ENCODE measurements at regions not wholly inside any gene's neighbourhood (a gene's known extent, or its start where the extent isn't known, plus 50 kb on each side); places are given as distances from the start of the nearest gene placed in this dataset.

GRCh38 chr12:107288414-107289127 is 195.2 kb upstream of the CRY1 start:
- CTCF ChIA-PET, result no interaction called here
- no peak for DNase-seq (ENCODE audit: extremely low spot score)
- POLR2A ChIA-PET, result no interaction called here
- TF ChIP-seq ELF4 (IDR thresholded peaks at IDR 0.05), result no peak
- TF ChIP-seq FOXM1 (IDR thresholded peaks at IDR 0.05; ENCODE audit: borderline replicate concordance), result no peak
- no peak for TF ChIP-seq FOXA1 (IDR thresholded peaks at IDR 0.05)
- TF ChIP-seq LEF1 (IDR thresholded peaks at IDR 0.05; ENCODE audit: borderline replicate concordance), result no peak
- no peak for TF ChIP-seq FOXK2 (IDR thresholded peaks at IDR 0.05)
- TF ChIP-seq PKNOX1 (IDR thresholded peaks at IDR 0.05), result no peak
- TF ChIP-seq L3MBTL2 (conservative IDR thresholded peaks at IDR 0.05), result no peak

GRCh38 chr12:107291018-107291417 is 197.7 kb upstream of the CRY1 start:
- ChIA-PET CTCF (no interaction called here), POLR2A (no interaction called here)
- no peak for TF ChIP-seq ELF4 (IDR thresholded peaks at IDR 0.05)
- TF ChIP-seq TARDBP (IDR thresholded peaks at IDR 0.05), result no peak
- TF ChIP-seq PKNOX1 (IDR thresholded peaks at IDR 0.05), result no peak
- TF ChIP-seq BHLHE40 (IDR thresholded peaks at IDR 0.05; ENCODE audit: borderline replicate concordance), result no peak
- no peak for TF ChIP-seq HDGF (IDR thresholded peaks at IDR 0.05; ENCODE audit: borderline replicate concordance)
- TF ChIP-seq SP1 (IDR thresholded peaks at IDR 0.05), result no peak
- TF ChIP-seq NFRKB (IDR thresholded peaks at IDR 0.05), result no peak
- no peak for TF ChIP-seq LEF1 (IDR thresholded peaks at IDR 0.05; ENCODE audit: borderline replicate concordance)
- no peak for TF ChIP-seq FOXA1 (IDR thresholded peaks at IDR 0.05)
- TF ChIP-seq ZNF384 (IDR thresholded peaks at IDR 0.05), result no peak
- TF ChIP-seq ARNT (IDR thresholded peaks at IDR 0.05), result no peak
- no peak for TF ChIP-seq FOXM1 (IDR thresholded peaks at IDR 0.05; ENCODE audit: borderline replicate concordance)
- no peak for TF ChIP-seq FOXK2 (IDR thresholded peaks at IDR 0.05)
- no peak for TF ChIP-seq CTBP1 (IDR thresholded peaks at IDR 0.05; ENCODE audit: borderline replicate concordance)
- TF ChIP-seq SUZ12 (IDR thresholded peaks at IDR 0.05), result no peak
- DNase-seq (ENCODE audit: extremely low spot score), result no peak

- POLR2A ChIA-PET, result no interaction called here
- no peak for DNase-seq (ENCODE audit: extremely low spot score)
- CTCF ChIA-PET, result no interaction called here
- TF ChIP-seq FOXM1 (IDR thresholded peaks at IDR 0.05; ENCODE audit: borderline replicate concordance), result no peak
- no peak for TF ChIP-seq SUZ12 (IDR thresholded peaks at IDR 0.05)
- no peak for TF ChIP-seq ZNF384 (IDR thresholded peaks at IDR 0.05)
- TF ChIP-seq NFRKB (IDR thresholded peaks at IDR 0.05), result no peak
- no peak for TF ChIP-seq ELF4 (IDR thresholded peaks at IDR 0.05)
- no peak for TF ChIP-seq PKNOX1 (IDR thresholded peaks at IDR 0.05)
- no peak for TF ChIP-seq LEF1 (IDR thresholded peaks at IDR 0.05; ENCODE audit: borderline replicate concordance)
- no peak for TF ChIP-seq SP1 (IDR thresholded peaks at IDR 0.05)
- TF ChIP-seq FOXK2 (IDR thresholded peaks at IDR 0.05), result no peak
- no peak for TF ChIP-seq ARNT (IDR thresholded peaks at IDR 0.05)
- no peak for TF ChIP-seq L3MBTL2 (conservative IDR thresholded peaks at IDR 0.05)
- no peak for TF ChIP-seq TARDBP (IDR thresholded peaks at IDR 0.05)
- TF ChIP-seq HDGF (IDR thresholded peaks at IDR 0.05; ENCODE audit: borderline replicate concordance), result no peak
- no peak for TF ChIP-seq CTBP1 (IDR thresholded peaks at IDR 0.05; ENCODE audit: borderline replicate concordance)
- TF ChIP-seq FOXA1 (IDR thresholded peaks at IDR 0.05), result no peak
Measured at GRCh38 chr12:107296681-107297089, 203.3 kb upstream of the CRY1 start.

- CTCF ChIA-PET, result no interaction called here
- POLR2A ChIA-PET, result no interaction called here
- no peak for DNase-seq (ENCODE audit: extremely low spot score)
- no peak for TF ChIP-seq BHLHE40 (IDR thresholded peaks at IDR 0.05; ENCODE audit: borderline replicate concordance)
- TF ChIP-seq ARNT (IDR thresholded peaks at IDR 0.05), result no peak
- no peak for TF ChIP-seq L3MBTL2 (conservative IDR thresholded peaks at IDR 0.05)
- no peak for TF ChIP-seq FOXA1 (IDR thresholded peaks at IDR 0.05)
- TF ChIP-seq CTBP1 (IDR thresholded peaks at IDR 0.05; ENCODE audit: borderline replicate concordance), result no peak
- TF ChIP-seq NFRKB (IDR thresholded peaks at IDR 0.05), result no peak
- TF ChIP-seq ELF4 (IDR thresholded peaks at IDR 0.05), result no peak
- TF ChIP-seq FOXK2 (IDR thresholded peaks at IDR 0.05), result no peak
- TF ChIP-seq ZNF384 (IDR thresholded peaks at IDR 0.05), result no peak
Measured at GRCh38 chr12:107302649-107303341, 209.4 kb upstream of the CRY1 start.

- ChIA-PET CTCF (no interaction called here), POLR2A (no interaction called here)
- TF ChIP-seq TARDBP (IDR thresholded peaks at IDR 0.05), result no peak
- TF ChIP-seq ARNT (IDR thresholded peaks at IDR 0.05), result no peak
- no peak for TF ChIP-seq PKNOX1 (IDR thresholded peaks at IDR 0.05)
- TF ChIP-seq L3MBTL2 (conservative IDR thresholded peaks at IDR 0.05), result no peak
- TF ChIP-seq CTBP1 (IDR thresholded peaks at IDR 0.05; ENCODE audit: borderline replicate concordance), result no peak
- no peak for TF ChIP-seq NFRKB (IDR thresholded peaks at IDR 0.05)
- no peak for TF ChIP-seq FOXA1 (IDR thresholded peaks at IDR 0.05)
- no peak for TF ChIP-seq HDGF (IDR thresholded peaks at IDR 0.05; ENCODE audit: borderline replicate concordance)
- no peak for TF ChIP-seq BHLHE40 (IDR thresholded peaks at IDR 0.05; ENCODE audit: borderline replicate concordance)
- DNase-seq (ENCODE audit: extremely low spot score), result no peak
Measured at GRCh38 chr12:107304588-107305532, 211.5 kb upstream of the CRY1 start.
